HUES6 (cell line): ENCODE measurements at regions not wholly inside any gene's neighbourhood (a gene's known extent, or its start where the extent isn't known, plus 50 kb on each side); places are given as distances from the start of the nearest gene placed in this dataset.
"Not testable (repeated sequence)": the region's sequence is repeated elsewhere in the genome, so short reads cannot be mapped to it uniquely, and the experiment has no call there.

Source experiments
- H3K27ac ChIP-seq: 2 replicates; pipeline ENCODE4 v1.7.0; 2013; ENCODE audit warnings: low read depth, mild to moderate bottlenecking, low read length, inconsistent platforms
- H3K27me3 ChIP-seq: 2 replicates; pipeline ENCODE4 v1.6.1; 2013; ENCODE audit warnings: low read length; ENCODE audit not compliant: control insufficient read depth, insufficient read depth
- H3K36me3 ChIP-seq: 2 replicates; pipeline ENCODE4 v1.6.1; 2013; ENCODE audit warnings: low read length; ENCODE audit not compliant: control insufficient read depth, insufficient read depth
- H3K4me1 ChIP-seq: 2 replicates; pipeline ENCODE4 v1.6.1; 2013; ENCODE audit warnings: low read length; ENCODE audit not compliant: control insufficient read depth, insufficient read depth
- H3K4me3 ChIP-seq: 2 replicates; pipeline ENCODE4 v1.5.1; 2013; ENCODE audit warnings: low read depth, low read length
- H3K9ac ChIP-seq: one replicate; pipeline ENCODE4 v1.6.1; 2013; ENCODE audit warnings: mild to moderate bottlenecking, low read length
- H3K9me3 ChIP-seq: 2 replicates; pipeline ENCODE4 v1.6.1; 2013; ENCODE audit warnings: low read depth, low read length; ENCODE audit not compliant: control insufficient read depth, insufficient read depth

- no peak overlapping the region for H3K27ac ChIP-seq
- no peak overlapping the region for H3K9ac ChIP-seq
- no peaks in the 10 kb centered on the region for H3K36me3 ChIP-seq
- H3K4me1 ChIP-seq: no peaks in the 10 kb centered on the region
- no peak overlapping the region for H3K4me3 ChIP-seq
- H3K27me3 ChIP-seq: no peaks in the 10 kb centered on the region
- peaks cover 3% of the 10 kb centered on the region; the same call in 1 of the 2 replicates for H3K9me3 ChIP-seq
These were observed 220.0 kb downstream of the RASSF9 start for GRCh38 chr12:85616201-85616600.

- Histone ChIP-seq H3K27me3 (no peaks in the 10 kb centered on the region), H3K9me3 (no peaks in the 10 kb centered on the region), H3K36me3 (no peaks in the 10 kb centered on the region), H3K4me1 (no peaks in the 10 kb centered on the region), H3K27ac (no peak overlapping the region), H3K4me3 (no peak overlapping the region), H3K9ac (no peak overlapping the region)
These were observed 218.7 kb downstream of the RASSF9 start for GRCh38 chr12:85617307-85618091.

- no peak overlapping the region for H3K4me3 ChIP-seq
- no peak overlapping the region for H3K9ac ChIP-seq
- H3K27ac ChIP-seq: no peak overlapping the region
- H3K9me3 ChIP-seq: no peaks in the 10 kb centered on the region
- no peaks in the 10 kb centered on the region for H3K36me3 ChIP-seq
- no peaks in the 10 kb centered on the region for H3K4me1 ChIP-seq
- no peaks in the 10 kb centered on the region for H3K27me3 ChIP-seq
These were observed 215.2 kb downstream of the RASSF9 start for GRCh38 chr12:85621041-85621440.

GRCh38 chr12:85623763-85624162, 212.4 kb downstream of the RASSF9 start:
- no peaks in the 10 kb centered on the region for H3K36me3 ChIP-seq
- no peak overlapping the region for H3K9ac ChIP-seq
- H3K4me3 ChIP-seq: no peak overlapping the region
- H3K27ac ChIP-seq: no peak overlapping the region
- H3K9me3 ChIP-seq: no peaks in the 10 kb centered on the region
- H3K4me1 ChIP-seq: no peaks in the 10 kb centered on the region
- H3K27me3 ChIP-seq: no peaks in the 10 kb centered on the region

GRCh38 chr12:85625467-85625866, 210.7 kb downstream of the RASSF9 start:
- Histone ChIP-seq H3K9ac (no peak overlapping the region), H3K4me3 (no peak overlapping the region), H3K9me3 (no peaks in the 10 kb centered on the region), H3K36me3 (no peaks in the 10 kb centered on the region), H3K27me3 (no peaks in the 10 kb centered on the region), H3K4me1 (no peaks in the 10 kb centered on the region), H3K27ac (no peak overlapping the region)

GRCh38 chr12:85626001-85626783, 210.0 kb downstream of the RASSF9 start:
- Histone ChIP-seq H3K4me3 (no peak overlapping the region), H3K9me3 (no peaks in the 10 kb centered on the region), H3K27me3 (no peaks in the 10 kb centered on the region), H3K36me3 (no peaks in the 10 kb centered on the region), H3K27ac (no peak overlapping the region), H3K4me1 (no peaks in the 10 kb centered on the region), H3K9ac (no peak overlapping the region)

- Histone ChIP-seq H3K27ac (no peak overlapping the region), H3K9ac (no peak overlapping the region)
These were observed 209.4 kb downstream of the RASSF9 start for GRCh38 chr12:85626784-85627171.

GRCh38 chr12:85627584-85627983, 208.6 kb downstream of the RASSF9 start:
- H3K9ac ChIP-seq: no peak overlapping the region

More at GRCh38 chr12:85626784-85627171, 209.4 kb downstream of the RASSF9 start:
- no peaks in the 10 kb centered on the region for H3K27me3 ChIP-seq
- H3K36me3 ChIP-seq: no peaks in the 10 kb centered on the region
- H3K4me3 ChIP-seq: no peak overlapping the region
- H3K4me1 ChIP-seq: no peaks in the 10 kb centered on the region
- no peaks in the 10 kb centered on the region for H3K9me3 ChIP-seq

GRCh38 chr12:85628562-85628961, 207.6 kb downstream of the RASSF9 start:
- H3K4me3 ChIP-seq, H3K9ac ChIP-seq, H3K4me1 ChIP-seq, H3K27ac ChIP-seq, H3K27me3 ChIP-seq, H3K36me3 ChIP-seq, H3K9me3 ChIP-seq: not testable (repeated sequence)

More at GRCh38 chr12:85627584-85627983, 208.6 kb downstream of the RASSF9 start:
- no peaks in the 10 kb centered on the region for H3K4me1 ChIP-seq
- no peaks in the 10 kb centered on the region for H3K36me3 ChIP-seq
- H3K4me3 ChIP-seq: no peak overlapping the region
- no peaks in the 10 kb centered on the region for H3K27me3 ChIP-seq
- H3K9me3 ChIP-seq: no peaks in the 10 kb centered on the region
- no peak overlapping the region for H3K27ac ChIP-seq

- Histone ChIP-seq H3K27me3 (no peaks in the 10 kb centered on the region), H3K9ac (no peak overlapping the region), H3K36me3 (no peaks in the 10 kb centered on the region), H3K9me3 (no peaks in the 10 kb centered on the region), H3K4me3 (no peak overlapping the region), H3K27ac (no peak overlapping the region), H3K4me1 (no peaks in the 10 kb centered on the region)
These were observed 205.4 kb downstream of the RASSF9 start for GRCh38 chr12:85630851-85631250.

GRCh38 chr12:85632390-85632789, 203.8 kb downstream of the RASSF9 start:
- H3K27me3 ChIP-seq: no peaks in the 10 kb centered on the region
- H3K9me3 ChIP-seq: no peaks in the 10 kb centered on the region
- H3K36me3 ChIP-seq: no peaks in the 10 kb centered on the region
- H3K4me1 ChIP-seq: no peaks in the 10 kb centered on the region
- H3K4me3 ChIP-seq: no peak overlapping the region
- no peak overlapping the region for H3K27ac ChIP-seq
- no peak overlapping the region for H3K9ac ChIP-seq
